Activated gamma-delta T cell treated with Interleukin-2 at 50 U/mL for 16 hours (primary cell): ENCODE measurements at regions not wholly inside any gene's neighbourhood (a gene's known extent, or its start where the extent isn't known, plus 50 kb on each side); places are given as distances from the start of the nearest gene placed in this dataset.

ENCODE experiments used
- DNase-seq: peaks from one replicate; pipeline ENCODE4 v3.0.0-alpha.2; 2020

DNA sequence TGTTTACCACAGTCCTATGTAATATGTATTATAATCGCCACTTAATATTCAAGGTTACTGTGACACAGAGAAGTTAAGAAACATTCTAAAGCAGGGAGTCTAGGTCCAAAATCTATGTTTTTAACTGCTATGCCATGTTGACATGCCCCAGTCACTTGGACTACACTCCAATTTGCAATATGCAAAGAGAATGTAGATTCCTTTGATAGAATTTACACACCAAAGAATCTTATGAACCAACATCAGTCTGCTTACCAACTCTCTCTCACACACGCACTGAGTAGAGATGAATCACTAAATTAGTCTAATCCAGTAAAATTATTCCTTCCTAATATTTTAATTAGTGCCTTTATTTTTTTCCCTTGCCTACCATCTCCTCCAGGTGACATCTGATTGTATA is 266.2 kb downstream of the OLFM3 start:
- no peak for DNase-seq

DNA sequence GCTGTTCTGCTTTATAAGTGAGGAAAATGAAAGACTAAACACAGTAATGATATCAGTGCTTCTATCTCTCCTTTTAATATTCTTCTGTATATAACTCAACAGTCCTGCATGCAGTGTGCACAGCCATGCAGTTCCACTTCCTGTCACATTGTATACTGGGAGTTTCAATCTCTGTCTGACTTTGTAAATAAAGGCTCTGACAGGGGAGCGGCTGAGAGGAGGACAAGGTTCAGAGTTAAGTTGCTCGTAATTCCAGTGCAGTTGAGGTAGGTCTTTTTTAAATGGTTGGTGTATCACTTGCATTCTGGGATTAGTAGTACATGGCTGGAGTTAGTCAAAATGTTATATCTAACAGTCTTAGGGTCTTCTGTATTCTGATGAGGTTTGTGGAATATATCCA is 264.5 kb downstream of the OLFM3 start:
- no peak for DNase-seq

DNA sequence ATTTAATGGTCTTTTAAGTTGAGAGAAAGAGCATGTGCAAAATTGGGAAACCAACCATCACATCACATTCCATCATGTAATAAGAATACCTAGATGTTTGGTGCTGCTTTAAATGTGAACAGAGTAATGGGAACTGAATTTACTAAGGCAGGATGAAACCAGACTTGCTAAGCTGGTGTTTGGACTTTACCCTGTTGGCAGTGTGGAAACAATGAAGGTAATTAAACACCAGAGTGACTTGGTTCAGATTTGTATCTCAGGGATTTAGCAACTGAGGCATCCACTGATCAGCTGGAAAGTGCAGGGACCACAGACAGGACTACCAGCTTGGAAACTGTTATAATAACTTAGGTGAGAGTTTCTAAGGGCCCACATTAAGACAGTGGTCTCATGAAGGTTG is 263.4 kb downstream of the OLFM3 start:
- no peak for DNase-seq

DNA sequence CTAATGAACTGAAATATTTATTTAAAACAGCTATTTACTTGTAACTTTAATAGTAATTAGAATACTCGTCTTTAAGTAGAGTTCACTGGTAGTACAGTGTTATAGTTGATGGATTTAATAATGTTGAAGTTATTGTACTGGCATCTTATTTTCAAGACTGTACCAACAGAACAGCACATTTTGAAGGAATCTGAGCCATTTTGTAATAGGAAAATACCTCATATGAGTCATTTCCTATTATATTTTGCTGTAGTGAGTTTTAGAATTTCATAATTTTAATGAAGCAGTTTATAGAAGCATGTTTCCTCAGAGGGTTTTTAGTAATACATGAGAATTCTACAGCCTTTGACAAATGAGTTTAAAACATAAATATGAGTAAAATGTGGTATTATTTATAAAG is 258.3 kb downstream of the OLFM3 start:
- DNase-seq = no peak

DNA sequence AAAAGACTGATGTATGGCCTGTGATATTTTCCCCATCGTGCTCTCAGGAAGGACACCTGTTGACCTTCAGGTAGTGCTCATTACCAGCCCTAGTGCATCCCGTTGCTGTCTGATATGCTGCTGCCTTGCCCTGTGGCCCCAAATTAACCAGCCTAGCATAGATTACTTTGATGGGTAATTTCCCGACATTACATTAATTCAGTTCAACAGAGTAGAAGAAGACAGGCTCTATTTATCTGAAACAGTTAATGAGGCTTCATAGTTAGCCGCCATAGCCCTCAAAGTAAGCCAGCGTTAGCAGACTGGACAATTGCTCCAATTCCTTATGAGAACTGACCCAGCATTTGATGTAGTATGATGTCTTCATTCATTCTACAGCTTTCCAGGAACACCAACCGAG is 257.6 kb downstream of the OLFM3 start:
- DNase-seq = no peak

DNA sequence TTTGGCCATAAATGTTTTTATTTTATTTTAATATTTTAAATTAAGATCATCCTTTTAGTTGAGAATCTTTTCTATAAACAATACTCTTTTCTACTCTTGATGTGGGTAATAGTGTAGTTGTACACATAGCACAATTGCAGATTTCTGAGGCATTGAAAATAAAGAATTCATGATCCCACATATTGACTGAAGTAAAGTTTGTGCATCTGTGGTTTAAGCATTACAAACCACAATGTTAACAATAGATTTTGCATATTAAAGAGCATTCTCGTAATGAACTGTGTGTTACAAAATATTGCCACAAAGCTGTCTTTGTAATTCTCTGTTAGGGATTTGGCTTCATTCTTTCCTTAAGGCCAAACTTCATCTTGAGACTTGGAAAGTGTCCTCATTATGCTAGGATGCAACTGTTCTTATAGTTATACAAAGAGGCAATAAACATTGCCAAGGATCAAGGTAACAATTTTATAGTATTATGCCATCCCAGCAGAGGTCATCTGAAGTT is 256.8 kb downstream of the OLFM3 start:
- no peak for DNase-seq

DNA sequence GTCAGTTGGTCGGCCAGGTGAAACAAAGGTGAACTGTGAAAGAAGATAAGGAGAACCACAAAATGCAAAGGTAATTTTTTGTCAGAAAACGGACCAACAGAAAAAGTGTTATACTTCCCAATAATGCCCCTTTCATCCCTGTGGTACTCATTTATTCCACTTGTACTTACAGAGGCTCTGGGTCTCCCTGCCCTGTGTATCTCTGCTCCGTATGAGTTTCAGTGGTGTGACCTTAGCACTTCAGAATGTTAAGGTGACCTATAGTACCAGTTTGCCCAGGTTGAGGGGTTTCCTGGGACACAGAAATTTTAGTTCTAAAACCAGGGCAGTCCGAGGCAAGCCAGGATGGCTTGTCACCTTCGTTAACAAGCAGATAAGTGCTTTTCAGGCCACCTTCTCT is 254.8 kb downstream of the OLFM3 start:
- no peak for DNase-seq

DNA sequence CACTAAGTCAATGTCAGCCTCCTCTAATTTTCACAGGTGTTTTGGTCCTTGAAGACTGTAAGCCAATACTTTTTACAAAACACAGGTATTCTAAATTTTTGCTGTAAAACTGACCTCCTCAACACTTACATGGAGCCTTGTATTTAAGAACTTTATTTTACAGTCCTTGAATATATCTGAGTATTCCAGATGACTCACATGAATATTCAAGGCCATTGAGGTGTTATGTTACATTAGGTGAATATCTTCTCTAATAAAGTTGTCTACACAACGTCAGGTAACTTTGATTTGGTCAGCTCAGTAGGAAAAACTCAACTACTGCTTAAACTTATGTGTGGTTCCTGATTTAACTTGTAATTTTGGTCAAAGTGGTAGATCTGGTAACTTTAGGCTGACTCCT is 254.2 kb downstream of the OLFM3 start:
- no peak for DNase-seq

DNA sequence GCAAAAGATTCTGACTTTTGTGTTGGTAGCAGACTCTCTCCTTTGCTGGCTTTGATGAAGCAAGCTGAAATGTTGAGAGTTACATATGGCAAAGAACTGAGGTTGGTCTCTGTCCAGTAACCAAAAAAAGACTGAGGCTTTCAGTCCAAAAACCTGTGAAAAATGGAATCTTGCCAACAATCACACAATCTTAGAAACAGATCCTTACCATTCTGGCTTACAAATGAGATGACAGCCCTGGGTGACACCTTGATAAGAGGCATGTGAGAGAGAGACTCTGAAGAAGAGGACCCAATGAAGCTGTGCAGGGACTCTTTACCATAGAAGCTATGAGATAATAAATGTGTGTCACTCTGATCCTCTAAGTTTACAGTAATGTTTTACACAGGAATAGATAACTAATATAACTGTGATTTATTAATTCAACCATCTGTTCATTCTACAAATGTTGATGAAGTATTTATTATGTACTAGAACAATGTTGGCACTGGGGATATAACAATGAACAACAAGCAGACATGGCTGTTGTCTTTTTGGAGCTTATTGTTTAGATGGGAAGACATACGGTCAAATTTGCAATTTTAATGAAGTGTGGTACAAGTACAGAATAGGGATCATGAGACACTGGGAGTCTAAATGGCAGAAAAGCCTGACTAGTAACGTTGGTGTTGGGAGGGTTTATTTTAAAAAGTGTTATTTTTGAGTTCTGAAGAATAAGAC is 251.0 kb downstream of the OLFM3 start:
- DNase-seq = no peak

DNA sequence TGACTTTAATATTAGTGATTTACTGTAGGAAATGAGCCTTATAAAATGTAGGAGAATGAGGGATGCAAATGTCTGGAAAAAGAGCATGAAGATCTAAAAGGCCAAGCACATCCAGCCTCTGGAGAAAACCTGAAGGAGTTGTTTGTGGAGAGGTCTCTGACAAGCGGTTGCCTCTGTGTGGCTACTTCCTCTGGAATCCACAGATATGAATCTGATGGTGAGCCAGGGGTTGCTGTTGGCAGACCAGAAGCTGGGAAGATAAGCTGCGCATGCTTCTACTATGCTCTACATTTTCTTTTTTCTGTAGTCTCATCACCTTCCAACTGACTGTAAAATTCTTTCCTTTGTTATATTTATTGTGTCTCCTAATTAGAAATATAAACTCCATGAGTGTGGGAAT is 248.6 kb downstream of the OLFM3 start:
- DNase-seq = no peak
